ENCODE measurements at regions not wholly inside any gene's neighbourhood (a gene's known extent, or its start where the extent isn't known, plus 50 kb on each side); places are given as distances from the start of the nearest gene placed in this dataset.

GRCh38 chr6:159349915-159350314 lies 180.7 kb downstream of the FNDC1 start:
- no peak overlapping the region for H3K27ac ChIP-seq (ENCODE audit: low read depth in 1 of 2, low read length in 2 of 2)
- H3K4me1 ChIP-seq (ENCODE audit: control insufficient read depth in 1 of 2, insufficient read depth in 2 of 2, low read length in 2 of 2) = no peaks in the 10 kb centered on the region
- intact Hi-C loops (cut with micrococcal nuclease) = no loop called here
- H3K27me3 Mint-ChIP-seq (ENCODE audit: low read depth in 3 of 3) = peaks cover 0 to 4% (median 2%) of the 10 kb centered on the region in 3 donors
- H3K27me3 ChIP-seq (ENCODE audit: control insufficient read depth in 2 of 2, insufficient read depth in 2 of 2, low read length in 2 of 2) = no peaks in the 10 kb centered on the region
- H3K4me2 ChIP-seq (replicated peaks; ENCODE audit: extremely low read depth, low read length, poor library complexity, severe bottlenecking) = no peak overlapping the region
- TF ChIP-seq CTCF (IDR thresholded peaks at IDR 0.05) = no peak
- no peak overlapping the region for H3K9ac ChIP-seq (ENCODE audit: insufficient read depth, low read length, poor library complexity, severe bottlenecking)
- H3K27ac Mint-ChIP-seq = no peak overlapping the region
- no peaks in the 10 kb centered on the region for H3K36me3 ChIP-seq (replicated peaks in 1 of 2; ENCODE audit: control insufficient read depth in 1 of 2, insufficient read depth in 2 of 2, low read length in 2 of 2)
- H3K36me3 Mint-ChIP-seq = no peaks in the 10 kb centered on the region
- WGBS (ENCODE audit: insufficient coverage) = no CpG with 5 or more reads among the region's 4 CpGs
- no peaks in the 10 kb centered on the region for H4K20me1 ChIP-seq (ENCODE audit: insufficient read depth, low read length)
- no peak overlapping the region for H3K4me3 Mint-ChIP-seq
- DNase-seq = no peak
- H3K9me3 Mint-ChIP-seq = peaks cover 0 to 3% (median 0%) of the 10 kb centered on the region in 7 donors
- H2AFZ ChIP-seq (ENCODE audit: insufficient read depth, low read depth, low read length, poor library complexity, severe bottlenecking) = no peak overlapping the region
- H3K4me3 ChIP-seq (replicated peaks in 1 of 3; ENCODE audit: low read depth in 2 of 3, low read length in 3 of 3) = no peak overlapping the region
- no peaks in the 10 kb centered on the region for H3K79me2 ChIP-seq (ENCODE audit: insufficient read depth, low read length)
- no peaks in the 10 kb centered on the region for H3K9me3 ChIP-seq (replicated peaks in 1 of 2; ENCODE audit: control insufficient read depth in 1 of 2, insufficient read depth in 1 of 2, low read length in 2 of 2)
- no peaks in the 10 kb centered on the region for H3K4me1 Mint-ChIP-seq

GRCh38 chr6:159343709-159344108 lies 174.5 kb downstream of the FNDC1 start:
- H3K9me3 Mint-ChIP-seq = peaks cover 0 to 10% (median 1%) of the 10 kb centered on the region in 7 donors
- H3K27ac ChIP-seq (ENCODE audit: low read depth in 1 of 2, low read length in 2 of 2) = no peak overlapping the region
- TF ChIP-seq CTCF (IDR thresholded peaks at IDR 0.05) = no peak
- no peaks in the 10 kb centered on the region for H3K27me3 ChIP-seq (ENCODE audit: control insufficient read depth in 2 of 2, insufficient read depth in 2 of 2, low read length in 2 of 2)
- no peak for DNase-seq
- no peak overlapping the region for H3K9ac ChIP-seq (ENCODE audit: insufficient read depth, low read length, poor library complexity, severe bottlenecking)
- H3K27me3 Mint-ChIP-seq (ENCODE audit: low read depth in 3 of 3) = peaks cover 0 to 4% (median 1%) of the 10 kb centered on the region in 3 donors
- no peak overlapping the region for H3K4me3 ChIP-seq (replicated peaks in 1 of 3; ENCODE audit: low read depth in 2 of 3, low read length in 3 of 3)
- H3K4me3 Mint-ChIP-seq = no peak overlapping the region
- H3K27ac Mint-ChIP-seq = no peak overlapping the region
- H3K4me1 ChIP-seq (ENCODE audit: control insufficient read depth in 1 of 2, insufficient read depth in 2 of 2, low read length in 2 of 2) = no peaks in the 10 kb centered on the region
- H2AFZ ChIP-seq (ENCODE audit: insufficient read depth, low read depth, low read length, poor library complexity, severe bottlenecking) = no peak overlapping the region
- no peak overlapping the region for H3K4me2 ChIP-seq (replicated peaks; ENCODE audit: extremely low read depth, low read length, poor library complexity, severe bottlenecking)
- H3K4me1 Mint-ChIP-seq = no peaks in the 10 kb centered on the region
- H3K9me3 ChIP-seq (replicated peaks in 1 of 2; ENCODE audit: control insufficient read depth in 1 of 2, insufficient read depth in 1 of 2, low read length in 2 of 2) = no peaks in the 10 kb centered on the region
- H3K36me3 Mint-ChIP-seq = no peaks in the 10 kb centered on the region
- no peaks in the 10 kb centered on the region for H3K36me3 ChIP-seq (replicated peaks in 1 of 2; ENCODE audit: control insufficient read depth in 1 of 2, insufficient read depth in 2 of 2, low read length in 2 of 2)
- H4K20me1 ChIP-seq (ENCODE audit: insufficient read depth, low read length) = no peaks in the 10 kb centered on the region
- H3K79me2 ChIP-seq (ENCODE audit: insufficient read depth, low read length) = no peaks in the 10 kb centered on the region
- no CpG with 5 or more reads among the region's 1 CpG for WGBS (ENCODE audit: insufficient coverage)
- intact Hi-C loops (cut with micrococcal nuclease) = loop anchor here in 1 of 2 donors (5.0 kb wide), 1 partner anchor 39 kb away; no protein-coding TSS in a partner anchor

Measured in CD14-positive monocyte (primary cell).